ENCODE measurements at regions not wholly inside any gene's neighbourhood (a gene's known extent, or its start where the extent isn't known, plus 50 kb on each side); places are given as distances from the start of the nearest gene placed in this dataset.

DNA sequence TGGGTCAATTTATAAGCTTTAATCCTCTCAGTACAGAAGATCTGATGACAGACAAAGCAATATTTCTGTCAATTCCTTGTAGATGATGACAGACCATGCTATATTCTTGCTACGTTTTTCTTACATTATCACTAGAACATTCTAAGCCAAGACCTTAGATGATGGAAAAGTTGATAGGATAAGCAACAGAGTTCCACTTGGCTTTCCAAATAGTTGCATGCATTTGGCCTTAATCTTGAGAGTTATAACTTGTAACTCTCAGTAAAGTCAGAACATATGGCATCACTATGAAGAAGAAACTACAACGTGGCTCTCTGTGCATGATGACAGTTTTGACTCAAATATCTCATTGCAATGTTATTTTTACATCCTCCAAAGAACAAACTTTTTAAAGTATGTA is 544.3 kb upstream of the LRRC4C start:
- H3K4me3 ChIP-seq (replicated peaks in 1 of 4; ENCODE audit: control extremely low read depth in 1 of 4, insufficient read depth in 1 of 4, low read depth in 3 of 4, low read length in 4 of 4): no peak overlapping the region
- H3K36me3 ChIP-seq (ENCODE audit: control insufficient read depth, insufficient read depth, low read length): no peaks in the 10 kb centered on the region
- TF ChIP-seq EZH2 (IDR thresholded peaks at IDR 0.05; ENCODE audit: low read length, missing control alignments): no peak
- TF ChIP-seq, protein P1, sequence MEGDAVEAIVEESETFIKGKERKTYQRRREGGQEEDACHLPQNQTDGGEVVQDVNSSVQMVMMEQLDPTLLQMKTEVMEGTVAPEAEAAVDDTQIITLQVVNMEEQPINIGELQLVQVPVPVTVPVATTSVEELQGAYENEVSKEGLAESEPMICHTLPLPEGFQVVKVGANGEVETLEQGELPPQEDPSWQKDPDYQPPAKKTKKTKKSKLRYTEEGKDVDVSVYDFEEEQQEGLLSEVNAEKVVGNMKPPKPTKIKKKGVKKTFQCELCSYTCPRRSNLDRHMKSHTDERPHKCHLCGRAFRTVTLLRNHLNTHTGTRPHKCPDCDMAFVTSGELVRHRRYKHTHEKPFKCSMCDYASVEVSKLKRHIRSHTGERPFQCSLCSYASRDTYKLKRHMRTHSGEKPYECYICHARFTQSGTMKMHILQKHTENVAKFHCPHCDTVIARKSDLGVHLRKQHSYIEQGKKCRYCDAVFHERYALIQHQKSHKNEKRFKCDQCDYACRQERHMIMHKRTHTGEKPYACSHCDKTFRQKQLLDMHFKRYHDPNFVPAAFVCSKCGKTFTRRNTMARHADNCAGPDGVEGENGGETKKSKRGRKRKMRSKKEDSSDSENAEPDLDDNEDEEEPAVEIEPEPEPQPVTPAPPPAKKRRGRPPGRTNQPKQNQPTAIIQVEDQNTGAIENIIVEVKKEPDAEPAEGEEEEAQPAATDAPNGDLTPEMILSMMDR (conservative IDR thresholded peaks at IDR 0.05 in 1 of 2, IDR thresholded peaks at IDR 0.05 in 1 of 2; ENCODE audit: low read depth in 1 of 2, low read length in 2 of 2): no peak
- no peaks in the 10 kb centered on the region for H3K9me3 ChIP-seq (ENCODE audit: control insufficient read depth, insufficient read depth, low read depth, low read length)
- no peak overlapping the region for H2AFZ ChIP-seq (ENCODE audit: low read length)
- H4K20me1 ChIP-seq (ENCODE audit: control insufficient read depth, extremely low read depth, insufficient read depth, low read length): no peaks in the 10 kb centered on the region
- H3K9ac ChIP-seq (ENCODE audit: insufficient read depth, low read length): no peak overlapping the region
- no peaks in the 10 kb centered on the region for H3K79me2 ChIP-seq (ENCODE audit: control insufficient read depth, insufficient read depth, low read length)
- H3K27me3 ChIP-seq (ENCODE audit: control insufficient read depth, insufficient read depth, low read length): no peaks in the 10 kb centered on the region
- no peak for DNase-seq (ENCODE audit: low read depth in 2 of 2)
- no peak overlapping the region for H3K4me2 ChIP-seq (ENCODE audit: extremely low read depth, insufficient read depth, low read length)
- no peaks in the 10 kb centered on the region for H3K4me1 ChIP-seq (ENCODE audit: control insufficient read depth, extremely low read depth, insufficient read depth, low read length)
- H3K27ac ChIP-seq (ENCODE audit: insufficient read depth, low read length): no peak overlapping the region

DNA sequence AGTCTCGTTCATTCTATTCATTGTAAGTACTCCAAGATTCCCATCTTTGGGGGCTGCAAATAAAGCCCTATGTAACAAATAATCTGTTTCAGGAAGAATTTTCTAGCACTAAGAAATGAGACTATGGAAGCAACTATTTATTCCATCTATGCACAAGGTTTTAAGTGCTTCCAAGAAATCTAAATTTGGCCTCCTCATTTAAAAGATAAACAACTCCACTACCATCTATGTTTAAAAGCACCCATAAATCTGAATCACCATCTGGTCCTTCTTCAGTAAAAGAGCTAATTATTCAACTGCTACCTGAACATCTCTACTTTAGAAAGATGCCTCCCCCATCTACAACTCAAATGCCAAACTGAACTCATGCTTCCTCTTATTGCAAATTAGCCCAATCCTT is 547.3 kb upstream of the LRRC4C start:
- H3K27me3 ChIP-seq (ENCODE audit: control insufficient read depth, insufficient read depth, low read length): no peaks in the 10 kb centered on the region
- H3K9ac ChIP-seq (ENCODE audit: insufficient read depth, low read length): no peak overlapping the region
- H3K9me3 ChIP-seq (ENCODE audit: control insufficient read depth, insufficient read depth, low read depth, low read length): no peaks in the 10 kb centered on the region
- H3K4me2 ChIP-seq (ENCODE audit: extremely low read depth, insufficient read depth, low read length): no peak overlapping the region
- H3K4me3 ChIP-seq (replicated peaks in 1 of 4; ENCODE audit: control extremely low read depth in 1 of 4, insufficient read depth in 1 of 4, low read depth in 3 of 4, low read length in 4 of 4): no peak overlapping the region
- H2AFZ ChIP-seq (ENCODE audit: low read length): no peak overlapping the region
- no peak for TF ChIP-seq EZH2 (IDR thresholded peaks at IDR 0.05; ENCODE audit: low read length, missing control alignments)
- TF ChIP-seq, protein P1 (conservative IDR thresholded peaks at IDR 0.05 in 1 of 2, IDR thresholded peaks at IDR 0.05 in 1 of 2; ENCODE audit: low read depth in 1 of 2, low read length in 2 of 2): no peak
- no peaks in the 10 kb centered on the region for H3K36me3 ChIP-seq (ENCODE audit: control insufficient read depth, insufficient read depth, low read length)
- H3K4me1 ChIP-seq (ENCODE audit: control insufficient read depth, extremely low read depth, insufficient read depth, low read length): no peaks in the 10 kb centered on the region
- H3K27ac ChIP-seq (ENCODE audit: insufficient read depth, low read length): no peak overlapping the region
- no peaks in the 10 kb centered on the region for H4K20me1 ChIP-seq (ENCODE audit: control insufficient read depth, extremely low read depth, insufficient read depth, low read length)
- H3K79me2 ChIP-seq (ENCODE audit: control insufficient read depth, insufficient read depth, low read length): no peaks in the 10 kb centered on the region
- DNase-seq (ENCODE audit: low read depth in 2 of 2): no peak

DNA sequence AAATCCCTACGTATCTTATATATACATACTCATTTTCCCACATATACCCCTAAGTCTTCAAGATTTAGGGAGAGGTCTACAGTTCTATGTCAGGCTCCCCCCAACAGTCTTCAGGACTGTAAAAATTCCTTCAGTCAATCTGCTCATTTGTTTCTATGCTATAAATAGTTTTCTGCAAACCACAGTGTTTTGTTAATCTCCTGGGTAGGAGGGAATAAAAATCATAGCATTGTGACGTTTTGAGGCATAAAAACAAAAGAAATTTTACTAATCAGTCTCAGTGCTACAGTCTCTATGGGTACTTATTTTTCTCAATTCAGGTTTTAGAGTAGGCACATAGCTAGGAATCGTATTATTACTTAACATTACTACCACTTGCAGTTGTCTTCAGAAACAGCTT is 552.8 kb upstream of the LRRC4C start:
- no peaks in the 10 kb centered on the region for H3K36me3 ChIP-seq (ENCODE audit: control insufficient read depth, insufficient read depth, low read length)
- no peaks in the 10 kb centered on the region for H4K20me1 ChIP-seq (ENCODE audit: control insufficient read depth, extremely low read depth, insufficient read depth, low read length)
- no peaks in the 10 kb centered on the region for H3K27me3 ChIP-seq (ENCODE audit: control insufficient read depth, insufficient read depth, low read length)
- H3K9ac ChIP-seq (ENCODE audit: insufficient read depth, low read length): no peak overlapping the region
- H3K4me3 ChIP-seq (replicated peaks in 1 of 4; ENCODE audit: control extremely low read depth in 1 of 4, insufficient read depth in 1 of 4, low read depth in 3 of 4, low read length in 4 of 4): no peak overlapping the region
- no peaks in the 10 kb centered on the region for H3K79me2 ChIP-seq (ENCODE audit: control insufficient read depth, insufficient read depth, low read length)
- no peak overlapping the region for H3K4me2 ChIP-seq (ENCODE audit: extremely low read depth, insufficient read depth, low read length)
- DNase-seq (ENCODE audit: low read depth in 2 of 2): peak in 1 of 2 donors; percentile 51
- TF ChIP-seq, protein P1 (conservative IDR thresholded peaks at IDR 0.05 in 1 of 2, IDR thresholded peaks at IDR 0.05 in 1 of 2; ENCODE audit: low read depth in 1 of 2, low read length in 2 of 2): no peak
- no peak for TF ChIP-seq EZH2 (IDR thresholded peaks at IDR 0.05; ENCODE audit: low read length, missing control alignments)
- no peak overlapping the region for H3K27ac ChIP-seq (ENCODE audit: insufficient read depth, low read length)
- no peak overlapping the region for H2AFZ ChIP-seq (ENCODE audit: low read length)
- H3K9me3 ChIP-seq (ENCODE audit: control insufficient read depth, insufficient read depth, low read depth, low read length): no peaks in the 10 kb centered on the region
- H3K4me1 ChIP-seq (ENCODE audit: control insufficient read depth, extremely low read depth, insufficient read depth, low read length): no peaks in the 10 kb centered on the region
